T-helper 1 cell treated with Interleukin-12 subunit alpha and Interleukin-12 subunit beta and Interleukin-4 antibody, amounts not matched to agents 30 μg/mL and 1 μg/mL, for 36 hours (primary cell): ENCODE measurements at regions not wholly inside any gene's neighbourhood (a gene's known extent, or its start where the extent isn't known, plus 50 kb on each side); places are given as distances from the start of the nearest gene placed in this dataset.

Experiments used
- H3K27ac Mint-ChIP-seq: one replicate; pipeline ENCODE4 v1.8.0; 2021; ENCODE audit warnings: mild to moderate bottlenecking, mixed read lengths
- H3K27me3 Mint-ChIP-seq: one replicate; pipeline ENCODE4 v1.8.0; 2021; ENCODE audit warnings: low read depth, mixed read lengths
- H3K36me3 Mint-ChIP-seq: one replicate; pipeline ENCODE4 v1.8.0; 2021; ENCODE audit warnings: low read depth, mixed read lengths
- H3K4me1 Mint-ChIP-seq: one replicate; pipeline ENCODE4 v1.8.0; 2021; ENCODE audit warnings: low read depth, mixed read lengths
- H3K4me3 Mint-ChIP-seq: one replicate; pipeline ENCODE4 v1.8.0; 2021; ENCODE audit warnings: mild to moderate bottlenecking, moderate library complexity, mixed read lengths
- H3K9me3 Mint-ChIP-seq: one replicate; pipeline ENCODE4 v1.8.0; 2021; ENCODE audit warnings: mixed read lengths

DNA sequence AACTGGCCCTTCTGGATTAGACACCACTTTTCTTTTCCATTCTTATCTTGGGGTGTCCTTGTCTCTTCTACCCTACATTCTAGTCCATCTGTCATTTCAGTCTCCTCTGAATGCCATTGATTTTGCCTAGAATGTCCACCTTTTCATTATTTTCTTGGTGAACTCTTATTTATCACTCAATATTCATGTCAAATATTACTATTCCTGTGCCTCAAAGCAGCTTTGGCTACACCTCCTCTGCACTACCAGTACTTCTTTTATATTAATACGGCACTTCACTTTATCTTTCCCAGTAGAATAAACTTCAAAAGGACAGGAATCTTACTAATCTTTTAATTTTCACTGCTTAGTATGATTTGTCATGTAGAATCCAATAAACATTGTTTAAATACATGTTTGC, 186.4 kb upstream of the DPYD start:
- Mint-ChIP-seq H3K36me3 (no peaks in the 10 kb centered on the region), H3K9me3 (peaks cover 21% of the 10 kb centered on the region), H3K4me1 (no peaks in the 10 kb centered on the region), H3K27me3 (no peaks in the 10 kb centered on the region), H3K27ac (no peak overlapping the region), H3K4me3 (no peak overlapping the region)

DNA sequence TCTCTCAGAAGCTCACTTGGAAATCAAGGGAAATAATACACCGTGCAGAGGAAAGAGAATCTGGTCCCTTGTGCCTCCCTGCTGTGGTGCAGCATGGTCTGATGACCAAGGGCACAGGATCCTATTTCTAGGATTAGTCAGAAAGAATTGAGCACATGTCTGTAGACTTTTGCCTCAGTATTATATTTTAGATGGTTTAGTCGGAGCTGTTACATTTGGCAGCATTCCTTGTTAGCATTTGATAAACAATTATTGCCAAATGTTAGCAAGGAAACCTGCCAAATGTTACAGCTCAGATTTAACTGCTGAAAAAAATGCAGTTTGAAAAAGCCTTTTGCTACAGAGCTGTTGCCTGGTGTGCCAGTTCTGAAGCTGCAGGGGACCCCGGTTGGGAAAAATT, 183.5 kb upstream of the DPYD start:
- Mint-ChIP-seq H3K9me3 (peaks cover 21% of the 10 kb centered on the region), H3K36me3 (no peaks in the 10 kb centered on the region), H3K4me1 (no peaks in the 10 kb centered on the region)

DNA sequence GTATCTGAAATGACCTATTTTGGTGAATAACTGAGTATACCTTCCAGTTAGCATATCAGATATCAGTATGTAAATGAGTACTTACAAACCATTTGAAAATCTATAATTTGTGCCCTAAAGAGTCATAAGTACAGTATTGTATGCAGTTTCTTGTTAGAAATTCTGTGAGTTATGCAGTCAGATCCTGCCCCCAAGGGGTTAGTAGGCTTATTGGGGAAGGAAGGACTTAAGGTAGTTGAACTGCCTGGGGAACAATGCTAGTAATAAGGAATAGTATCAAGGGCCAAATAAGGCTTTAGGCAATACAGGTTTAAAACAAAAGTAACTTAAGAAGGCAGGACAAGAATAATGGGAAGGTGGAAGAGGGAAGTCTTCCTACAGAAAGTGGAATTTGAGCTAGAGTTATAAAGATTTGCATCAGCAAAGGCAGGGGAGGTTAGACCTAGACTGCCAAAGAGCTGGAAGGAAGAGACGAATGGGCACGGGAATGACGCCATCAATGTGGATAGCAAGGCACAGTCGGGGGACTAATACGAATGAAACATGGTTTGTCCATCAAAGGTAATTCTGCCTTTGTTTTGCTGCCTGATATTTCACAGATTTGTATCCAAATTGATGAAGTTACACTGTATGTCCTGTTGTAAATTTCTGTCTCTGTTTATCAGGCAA, 182.9 kb upstream of the DPYD start:
- H3K4me3 Mint-ChIP-seq: no peak overlapping the region
- H3K9me3 Mint-ChIP-seq: peaks cover 21% of the 10 kb centered on the region
- H3K36me3 Mint-ChIP-seq: no peaks in the 10 kb centered on the region
- H3K4me1 Mint-ChIP-seq: no peaks in the 10 kb centered on the region
- H3K27ac Mint-ChIP-seq: no peak overlapping the region
- no peaks in the 10 kb centered on the region for H3K27me3 Mint-ChIP-seq

More for the DNA sequence above, 183.5 kb upstream of the DPYD start:
- Mint-ChIP-seq H3K27me3 (no peaks in the 10 kb centered on the region), H3K27ac (no peak overlapping the region), H3K4me3 (no peak overlapping the region)

DNA sequence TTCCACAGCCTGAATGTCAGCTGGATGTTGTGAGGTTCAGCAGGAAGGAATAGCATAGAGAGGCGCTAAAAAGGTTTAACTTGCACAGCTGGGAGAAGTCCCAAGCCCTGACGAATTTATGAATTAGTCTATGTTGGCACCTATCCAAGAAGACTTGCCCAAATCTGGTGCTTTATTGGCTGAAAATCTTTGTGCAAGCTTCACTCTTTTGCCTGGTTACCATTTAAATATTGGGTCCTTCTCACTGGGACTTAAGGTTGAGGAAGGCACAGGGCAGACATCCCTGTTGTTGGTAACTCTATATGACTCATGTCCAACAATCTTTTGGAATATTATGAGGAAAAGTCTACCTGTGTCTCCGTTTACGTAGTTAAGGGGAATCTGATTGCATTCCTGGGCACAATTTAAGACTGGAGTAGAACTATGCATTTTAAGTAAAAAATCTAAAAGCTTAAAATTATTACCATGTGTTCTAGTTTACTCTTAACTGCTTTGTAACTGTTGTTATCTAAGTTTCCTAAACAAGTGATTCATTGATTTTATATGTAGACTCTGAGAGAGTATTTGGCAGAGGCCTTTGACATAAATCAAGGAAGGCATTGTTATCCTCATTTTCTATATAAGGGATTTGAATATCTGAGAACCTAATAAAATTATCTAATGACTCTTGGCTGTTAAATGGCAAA, 181.7 kb upstream of the DPYD start:
- Mint-ChIP-seq H3K9me3 (peaks cover 11% of the 10 kb centered on the region), H3K27ac (no peak overlapping the region), H3K27me3 (no peaks in the 10 kb centered on the region), H3K4me1 (no peaks in the 10 kb centered on the region), H3K36me3 (no peaks in the 10 kb centered on the region), H3K4me3 (no peak overlapping the region)

DNA sequence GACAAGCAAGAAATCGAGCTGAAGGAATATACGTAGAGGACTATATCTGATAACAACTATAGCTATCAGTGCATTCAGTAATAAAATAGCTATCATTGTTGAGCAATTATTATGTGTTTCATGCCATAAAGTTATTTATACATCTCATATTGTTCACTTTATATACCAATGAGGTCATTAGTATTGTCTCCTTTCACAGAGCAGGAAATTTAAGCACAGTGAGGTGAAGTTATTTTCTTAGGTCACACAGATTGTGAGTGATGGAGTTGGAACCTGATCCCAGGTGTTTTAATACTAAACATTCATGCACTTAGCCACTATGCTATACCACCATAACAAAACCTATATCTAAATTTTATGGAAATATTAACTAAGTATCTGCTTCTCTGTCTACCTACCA, 180.5 kb upstream of the DPYD start:
- H3K27ac Mint-ChIP-seq: no peak overlapping the region
- H3K27me3 Mint-ChIP-seq: no peaks in the 10 kb centered on the region
- H3K36me3 Mint-ChIP-seq: no peaks in the 10 kb centered on the region
- H3K4me3 Mint-ChIP-seq: no peak overlapping the region
- H3K9me3 Mint-ChIP-seq: peaks cover 4% of the 10 kb centered on the region
- no peaks in the 10 kb centered on the region for H3K4me1 Mint-ChIP-seq

DNA sequence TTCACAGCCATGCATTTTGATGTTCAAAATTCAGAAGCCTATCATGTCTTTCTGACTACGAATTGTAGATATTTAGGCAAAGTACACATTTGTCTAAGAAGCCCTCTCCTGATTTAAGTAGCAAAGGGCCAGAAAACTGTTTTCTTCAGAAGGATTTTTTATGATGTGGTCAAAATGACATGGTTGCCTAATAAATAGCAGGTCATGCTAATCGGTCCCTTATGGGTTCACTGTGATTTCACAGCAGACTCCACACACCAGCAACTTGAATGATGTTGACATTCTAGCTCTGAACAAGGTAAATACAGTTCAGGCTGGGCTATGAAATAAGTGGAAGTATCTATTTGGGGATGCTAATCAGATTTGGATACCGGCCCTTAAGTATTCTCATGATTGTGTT, 178.7 kb upstream of the DPYD start:
- Mint-ChIP-seq H3K9me3 (no peaks in the 10 kb centered on the region), H3K27ac (no peak overlapping the region), H3K4me3 (no peak overlapping the region), H3K27me3 (no peaks in the 10 kb centered on the region), H3K36me3 (no peaks in the 10 kb centered on the region), H3K4me1 (no peaks in the 10 kb centered on the region)

DNA sequence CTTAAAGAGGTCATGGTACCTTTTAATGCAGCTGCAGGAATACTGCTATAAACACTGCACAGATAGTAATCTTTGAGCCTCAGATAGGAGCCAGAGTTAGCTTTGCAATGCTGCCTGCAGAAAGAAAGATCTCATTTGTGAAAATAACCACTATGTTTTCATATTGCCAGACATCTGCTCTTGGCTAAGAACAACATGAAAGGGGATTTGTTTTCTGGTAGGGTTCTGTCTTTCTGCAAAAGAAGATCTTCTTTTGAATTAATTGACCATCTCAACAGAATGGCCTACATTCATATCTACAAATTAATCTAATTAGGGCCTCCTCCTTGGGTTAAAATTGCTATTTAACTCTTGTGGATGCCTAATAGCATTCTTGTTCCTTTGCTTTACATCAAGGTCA, 177.6 kb upstream of the DPYD start:
- no peak overlapping the region for H3K4me3 Mint-ChIP-seq
- H3K27ac Mint-ChIP-seq: no peak overlapping the region
- no peaks in the 10 kb centered on the region for H3K9me3 Mint-ChIP-seq
- H3K4me1 Mint-ChIP-seq: no peaks in the 10 kb centered on the region
- H3K36me3 Mint-ChIP-seq: no peaks in the 10 kb centered on the region
- H3K27me3 Mint-ChIP-seq: no peaks in the 10 kb centered on the region

DNA sequence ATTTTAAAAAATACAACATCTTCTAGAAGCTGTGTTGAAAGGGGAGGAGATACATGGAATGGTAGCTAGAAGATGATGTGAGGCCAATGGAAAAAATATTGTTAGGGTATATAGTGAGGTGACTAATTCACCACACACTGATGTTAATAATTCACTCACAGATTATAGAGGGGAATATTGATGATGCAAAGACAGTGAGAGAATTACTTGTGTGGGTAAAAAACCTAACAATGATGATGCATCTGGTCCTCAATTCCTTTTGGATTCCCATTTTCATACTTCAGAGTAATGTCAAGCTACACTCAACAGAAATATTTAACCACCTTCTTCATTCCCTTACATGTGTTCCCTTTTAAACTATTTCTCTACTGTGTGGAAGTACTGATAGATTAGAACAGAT, 169.5 kb upstream of the DPYD start:
- H3K9me3 Mint-ChIP-seq: no peaks in the 10 kb centered on the region
- no peaks in the 10 kb centered on the region for H3K36me3 Mint-ChIP-seq
- H3K4me3 Mint-ChIP-seq: no peak overlapping the region
- no peaks in the 10 kb centered on the region for H3K4me1 Mint-ChIP-seq
- H3K27ac Mint-ChIP-seq: no peak overlapping the region
- H3K27me3 Mint-ChIP-seq: no peaks in the 10 kb centered on the region

DNA sequence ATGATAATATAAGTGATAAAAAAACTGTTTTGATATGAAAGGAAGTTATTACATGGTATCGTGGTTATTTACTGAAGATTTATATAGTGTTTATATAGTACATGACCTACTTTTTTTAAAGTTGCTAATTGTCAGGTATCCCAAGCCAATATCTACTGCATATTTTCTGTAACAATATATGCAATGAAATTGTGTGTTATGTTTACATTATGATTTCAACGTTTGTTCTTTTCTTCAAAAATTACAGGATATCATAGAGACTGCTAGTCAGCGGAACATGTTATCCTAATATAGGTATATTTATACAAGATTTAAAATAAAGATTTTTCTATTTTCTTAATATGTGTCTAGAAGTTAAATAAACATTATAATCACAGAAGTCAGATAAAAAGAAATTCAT, 167.5 kb upstream of the DPYD start:
- Mint-ChIP-seq H3K36me3 (no peaks in the 10 kb centered on the region), H3K9me3 (no peaks in the 10 kb centered on the region), H3K27ac (no peak overlapping the region), H3K4me1 (no peaks in the 10 kb centered on the region), H3K27me3 (no peaks in the 10 kb centered on the region), H3K4me3 (no peak overlapping the region)

DNA sequence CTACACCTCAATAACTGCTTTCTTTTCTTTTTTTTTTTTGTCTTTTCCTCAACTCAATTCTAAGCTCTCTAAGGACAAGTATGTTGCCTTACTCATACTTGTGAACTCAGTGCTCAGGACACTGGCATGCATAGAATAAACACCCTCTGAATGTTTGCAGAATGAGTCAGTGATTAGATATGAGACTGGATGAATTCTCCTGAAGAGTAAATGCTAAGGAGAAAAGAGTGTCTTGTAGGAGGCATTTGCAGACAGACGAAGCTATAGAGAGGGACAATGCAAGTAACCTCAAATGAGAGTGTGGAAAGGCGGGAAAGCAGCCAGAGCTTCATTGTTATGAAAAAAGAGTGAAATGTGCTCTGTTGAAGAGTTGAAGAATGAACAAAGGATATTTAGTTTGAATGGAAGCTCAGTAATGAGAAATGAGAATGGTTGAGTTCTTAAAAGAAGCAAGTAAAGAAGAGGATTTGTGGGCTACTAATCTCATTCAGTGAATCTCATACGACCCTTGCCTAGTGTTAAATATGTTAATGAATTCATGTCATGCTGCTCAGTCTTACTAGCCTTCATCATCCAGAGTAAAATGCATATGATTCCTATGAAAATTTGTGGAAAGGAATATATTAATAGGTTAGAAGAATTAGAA, 166.1 kb upstream of the DPYD start:
- Mint-ChIP-seq H3K9me3 (no peaks in the 10 kb centered on the region), H3K4me1 (no peaks in the 10 kb centered on the region), H3K4me3 (no peak overlapping the region), H3K27ac (no peak overlapping the region), H3K36me3 (no peaks in the 10 kb centered on the region), H3K27me3 (no peaks in the 10 kb centered on the region)

DNA sequence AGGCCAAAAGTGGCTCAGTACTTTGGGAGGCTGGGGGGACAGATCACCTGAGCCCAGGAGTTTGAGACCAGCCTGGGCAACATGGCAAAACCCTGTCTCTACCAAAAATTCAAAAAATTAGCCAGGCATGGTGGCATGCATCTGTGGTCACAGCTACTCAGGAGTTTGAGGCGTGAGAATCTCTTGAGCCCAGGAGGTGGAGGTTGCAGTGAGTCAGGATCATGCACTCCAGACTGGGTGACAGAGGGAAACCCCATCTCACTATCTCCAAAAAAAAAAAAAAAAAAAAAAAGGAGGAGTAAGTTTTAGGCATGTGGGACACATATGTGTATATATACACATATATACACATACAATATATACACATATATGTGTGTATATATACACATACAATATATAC, 165.3 kb upstream of the DPYD start:
- Mint-ChIP-seq H3K36me3 (no peaks in the 10 kb centered on the region), H3K9me3 (no peaks in the 10 kb centered on the region), H3K27ac (no peak overlapping the region), H3K4me1 (no peaks in the 10 kb centered on the region), H3K27me3 (no peaks in the 10 kb centered on the region), H3K4me3 (no peak overlapping the region)

DNA sequence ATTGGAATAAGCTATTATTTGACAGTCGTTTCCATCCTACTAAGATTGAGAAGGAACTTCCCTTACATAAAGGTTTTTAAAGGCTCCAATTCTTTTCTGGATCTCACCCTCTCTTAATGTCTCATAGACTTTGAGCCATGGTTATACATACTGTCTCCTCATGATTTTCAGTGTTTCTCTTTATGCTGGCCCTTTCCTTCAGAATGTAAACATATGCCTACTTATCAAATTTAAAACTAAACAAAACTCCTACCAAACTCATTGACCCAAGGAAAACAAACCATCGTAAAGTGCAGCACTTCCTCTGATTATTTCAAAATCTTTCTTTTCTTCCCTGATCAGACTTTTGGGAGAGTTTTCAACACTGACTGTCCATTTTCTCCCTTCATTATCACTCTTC, 163.4 kb upstream of the DPYD start:
- Mint-ChIP-seq H3K36me3 (no peaks in the 10 kb centered on the region), H3K9me3 (no peaks in the 10 kb centered on the region), H3K4me1 (no peaks in the 10 kb centered on the region), H3K27ac (no peak overlapping the region), H3K27me3 (no peaks in the 10 kb centered on the region), H3K4me3 (no peak overlapping the region)

DNA sequence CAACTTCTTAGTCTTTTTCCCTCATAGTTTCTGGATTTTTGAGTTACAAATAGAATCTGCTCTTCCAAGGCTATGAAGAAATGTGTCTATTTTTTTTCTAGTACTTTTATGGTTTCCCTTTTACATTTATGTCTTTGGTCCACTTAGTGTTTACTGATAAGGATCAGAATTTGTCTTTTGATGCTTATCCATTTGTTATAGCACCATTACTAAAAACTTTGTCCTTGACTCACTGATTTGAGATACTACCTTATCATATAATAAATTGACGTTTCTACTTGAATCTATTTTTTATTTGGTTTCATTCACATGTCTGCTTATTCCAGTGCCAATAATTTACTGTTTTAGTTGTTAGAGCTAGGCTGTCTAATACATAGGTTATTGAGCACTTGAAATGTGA, 161.1 kb upstream of the DPYD start:
- Mint-ChIP-seq H3K27ac (no peak overlapping the region), H3K4me3 (no peak overlapping the region), H3K27me3 (no peaks in the 10 kb centered on the region), H3K36me3 (no peaks in the 10 kb centered on the region), H3K9me3 (no peaks in the 10 kb centered on the region), H3K4me1 (no peaks in the 10 kb centered on the region)

DNA sequence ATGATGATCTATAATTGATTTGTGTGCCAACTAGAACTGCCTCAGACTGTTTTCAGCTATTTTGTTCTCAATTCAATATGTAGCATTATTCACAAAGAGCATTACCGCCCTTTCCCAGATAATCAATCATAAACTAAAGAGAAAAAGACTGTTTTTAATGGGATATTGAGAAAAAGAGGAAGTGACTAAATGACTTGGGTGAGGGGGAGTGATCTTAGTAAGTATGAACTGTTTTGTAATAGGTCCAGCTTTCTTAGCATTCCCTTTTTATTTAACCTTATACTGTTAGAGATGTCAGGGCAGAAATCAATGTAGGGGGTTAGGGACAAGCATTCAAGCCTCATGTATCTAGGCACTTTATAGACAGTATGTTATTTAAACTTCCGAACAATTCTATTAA, 157.8 kb upstream of the DPYD start:
- Mint-ChIP-seq H3K36me3 (no peaks in the 10 kb centered on the region), H3K4me3 (no peak overlapping the region), H3K27ac (no peak overlapping the region), H3K27me3 (no peaks in the 10 kb centered on the region), H3K9me3 (no peaks in the 10 kb centered on the region), H3K4me1 (no peaks in the 10 kb centered on the region)

DNA sequence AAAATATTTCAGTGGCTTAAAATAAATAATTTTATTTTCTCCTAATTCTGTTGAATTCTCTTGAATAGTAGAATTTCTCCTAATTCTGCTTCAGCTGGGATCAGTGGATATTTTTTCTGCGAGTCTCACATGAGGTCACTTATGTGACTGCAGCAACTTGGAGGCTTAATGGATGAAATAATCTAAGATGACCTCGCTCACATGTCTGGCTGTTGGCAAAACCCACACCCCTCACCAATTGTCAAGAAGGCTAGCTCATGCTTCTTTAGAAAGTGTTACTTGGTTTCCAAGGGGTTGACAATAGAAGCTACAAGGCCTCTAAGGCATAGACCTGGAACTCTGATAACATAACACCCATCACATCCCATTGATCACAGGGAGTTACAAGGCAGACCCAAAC, 156.9 kb upstream of the DPYD start:
- Mint-ChIP-seq H3K27me3 (no peaks in the 10 kb centered on the region), H3K4me3 (no peak overlapping the region), H3K4me1 (no peaks in the 10 kb centered on the region), H3K27ac (no peak overlapping the region), H3K9me3 (no peaks in the 10 kb centered on the region), H3K36me3 (no peaks in the 10 kb centered on the region)
